ENCODE measurements at regions not wholly inside any gene's neighbourhood (a gene's known extent, or its start where the extent isn't known, plus 50 kb on each side); places are given as distances from the start of the nearest gene placed in this dataset.

DNA sequence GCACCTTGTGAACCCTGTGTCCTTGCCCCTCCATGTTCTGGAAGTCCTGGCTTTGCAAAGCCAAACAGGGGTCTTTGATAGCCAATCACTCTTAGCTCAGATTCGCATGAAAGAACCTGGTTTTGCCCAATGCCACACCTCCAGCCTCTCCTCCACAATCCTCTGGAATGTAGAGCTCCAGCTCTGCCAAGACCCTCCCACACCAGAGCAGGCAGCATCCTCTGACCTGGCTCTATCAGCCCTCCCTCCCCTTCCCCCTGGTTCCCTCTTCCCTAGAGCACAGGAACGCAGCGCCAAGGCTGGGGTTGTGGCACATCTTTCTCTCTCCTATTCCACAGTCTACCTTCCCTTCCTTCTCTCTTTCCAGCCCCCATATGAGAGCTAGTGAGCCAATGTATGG, 133.3 kb downstream of the RPLP1 start:
- TF ChIP-seq USF1 (IDR thresholded peaks at IDR 0.05) (no peak), RAD21 (IDR thresholded peaks at IDR 0.05; ENCODE audit: low read depth) (no peak), TEAD4 (IDR thresholded peaks at IDR 0.05) (peak; percentile 62)

- TF ChIP-seq YY1 (IDR thresholded peaks at IDR 0.05; ENCODE audit: low read depth): no peak
- TF ChIP-seq, protein P1, sequence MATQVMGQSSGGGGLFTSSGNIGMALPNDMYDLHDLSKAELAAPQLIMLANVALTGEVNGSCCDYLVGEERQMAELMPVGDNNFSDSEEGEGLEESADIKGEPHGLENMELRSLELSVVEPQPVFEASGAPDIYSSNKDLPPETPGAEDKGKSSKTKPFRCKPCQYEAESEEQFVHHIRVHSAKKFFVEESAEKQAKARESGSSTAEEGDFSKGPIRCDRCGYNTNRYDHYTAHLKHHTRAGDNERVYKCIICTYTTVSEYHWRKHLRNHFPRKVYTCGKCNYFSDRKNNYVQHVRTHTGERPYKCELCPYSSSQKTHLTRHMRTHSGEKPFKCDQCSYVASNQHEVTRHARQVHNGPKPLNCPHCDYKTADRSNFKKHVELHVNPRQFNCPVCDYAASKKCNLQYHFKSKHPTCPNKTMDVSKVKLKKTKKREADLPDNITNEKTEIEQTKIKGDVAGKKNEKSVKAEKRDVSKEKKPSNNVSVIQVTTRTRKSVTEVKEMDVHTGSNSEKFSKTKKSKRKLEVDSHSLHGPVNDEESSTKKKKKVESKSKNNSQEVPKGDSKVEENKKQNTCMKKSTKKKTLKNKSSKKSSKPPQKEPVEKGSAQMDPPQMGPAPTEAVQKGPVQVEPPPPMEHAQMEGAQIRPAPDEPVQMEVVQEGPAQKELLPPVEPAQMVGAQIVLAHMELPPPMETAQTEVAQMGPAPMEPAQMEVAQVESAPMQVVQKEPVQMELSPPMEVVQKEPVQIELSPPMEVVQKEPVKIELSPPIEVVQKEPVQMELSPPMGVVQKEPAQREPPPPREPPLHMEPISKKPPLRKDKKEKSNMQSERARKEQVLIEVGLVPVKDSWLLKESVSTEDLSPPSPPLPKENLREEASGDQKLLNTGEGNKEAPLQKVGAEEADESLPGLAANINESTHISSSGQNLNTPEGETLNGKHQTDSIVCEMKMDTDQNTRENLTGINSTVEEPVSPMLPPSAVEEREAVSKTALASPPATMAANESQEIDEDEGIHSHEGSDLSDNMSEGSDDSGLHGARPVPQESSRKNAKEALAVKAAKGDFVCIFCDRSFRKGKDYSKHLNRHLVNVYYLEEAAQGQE (IDR thresholded peaks at IDR 0.05; ENCODE audit: low read depth): no peak
- no peak for TF ChIP-seq EP300 (IDR thresholded peaks at IDR 0.05; ENCODE audit: borderline replicate concordance)
- TF ChIP-seq EGR1 (IDR thresholded peaks at IDR 0.05): no peak
- TF ChIP-seq TEAD4 (IDR thresholded peaks at IDR 0.05): no peak
- no peak for TF ChIP-seq CREB1 (IDR thresholded peaks at IDR 0.05; ENCODE audit: low read depth)
- TF ChIP-seq MAX (IDR thresholded peaks at IDR 0.05): no peak
- no peak for TF ChIP-seq TCF12 (IDR thresholded peaks at IDR 0.05; ENCODE audit: low read depth)
- TF ChIP-seq NFIC (IDR thresholded peaks at IDR 0.05): no peak
Observed at GRCh38 chr15:69586721-69587120, 134.1 kb downstream of the RPLP1 start.

DNA sequence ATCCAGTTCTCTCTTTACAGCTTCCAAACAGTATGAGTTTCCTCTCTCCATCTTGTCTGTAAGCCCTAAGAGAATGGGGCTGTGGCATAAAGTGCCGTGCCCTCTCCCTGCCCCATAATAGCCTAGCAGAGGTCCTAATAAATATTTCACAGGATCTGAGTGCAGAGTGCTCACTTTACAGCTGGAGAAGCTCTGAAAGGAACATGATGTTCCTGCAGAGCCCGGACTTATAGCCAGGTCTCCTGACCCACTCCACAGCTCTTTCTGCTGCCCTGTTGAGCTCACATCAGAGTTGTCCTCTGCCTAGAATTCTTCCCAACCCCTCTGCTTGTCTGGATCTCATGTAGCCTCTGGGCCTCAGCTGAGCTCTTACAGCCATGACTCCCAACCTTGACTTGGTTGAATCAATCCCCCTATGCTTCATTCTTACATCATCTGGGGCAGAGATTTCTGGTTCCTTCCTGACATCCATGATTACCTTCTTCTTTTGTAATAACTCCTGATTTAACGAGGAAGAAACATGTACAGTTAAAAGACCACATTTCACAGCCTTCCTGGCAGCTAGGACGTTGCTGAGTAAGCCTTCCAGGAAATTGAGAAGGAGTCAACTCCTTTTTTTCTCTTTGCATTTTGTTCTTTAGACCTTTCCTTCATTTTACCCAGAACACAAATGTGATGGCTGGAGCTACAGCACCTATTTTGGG, 135.3 kb downstream of the RPLP1 start:
- TF ChIP-seq YY1 (IDR thresholded peaks at IDR 0.05; ENCODE audit: low read depth): no peak
- TF ChIP-seq CEBPB (IDR thresholded peaks at IDR 0.05): no peak
- TF ChIP-seq, protein P1 (IDR thresholded peaks at IDR 0.05; ENCODE audit: low read depth): no peak
- TF ChIP-seq MAX (IDR thresholded peaks at IDR 0.05): no peak
- no peak for TF ChIP-seq RAD21 (IDR thresholded peaks at IDR 0.05; ENCODE audit: low read depth)
- no peak for TF ChIP-seq TCF12 (IDR thresholded peaks at IDR 0.05; ENCODE audit: low read depth)
- no peak for TF ChIP-seq EGR1 (IDR thresholded peaks at IDR 0.05)
- no peak for TF ChIP-seq FOXM1 (IDR thresholded peaks at IDR 0.05; ENCODE audit: borderline replicate concordance, low read depth)

DNA sequence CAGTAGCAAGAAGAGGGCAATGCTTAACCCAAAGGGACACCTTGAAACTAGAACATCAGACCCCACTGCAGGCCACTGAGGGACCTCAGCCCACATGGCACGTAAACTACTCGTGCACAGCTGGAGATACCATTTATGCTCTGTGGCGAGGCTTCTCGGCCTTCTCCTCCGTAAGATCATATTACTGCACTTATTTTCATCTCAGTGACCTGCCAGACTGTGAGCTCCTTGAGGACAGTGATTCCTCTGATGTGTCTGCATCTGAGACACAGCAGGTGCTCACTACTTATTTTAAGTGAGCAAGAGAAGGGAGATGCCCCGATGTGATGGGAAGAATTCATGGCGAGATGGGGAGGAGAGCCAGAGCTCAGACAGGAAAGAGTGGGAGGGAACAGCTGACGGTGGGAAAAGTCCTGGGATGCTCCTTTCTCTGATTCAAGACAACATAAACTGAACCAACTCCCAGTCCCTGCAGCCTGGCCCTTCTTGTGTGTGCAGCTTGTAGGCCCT, 137.6 kb downstream of the RPLP1 start:
- TF ChIP-seq CREB1 (IDR thresholded peaks at IDR 0.05; ENCODE audit: low read depth) (no peak), TCF12 (IDR thresholded peaks at IDR 0.05; ENCODE audit: low read depth) (no peak), FOXM1 (IDR thresholded peaks at IDR 0.05; ENCODE audit: borderline replicate concordance, low read depth) (no peak), TAF1 (IDR thresholded peaks at IDR 0.05; ENCODE audit: low read depth) (no peak), EGR1 (IDR thresholded peaks at IDR 0.05) (no peak), ZBTB7A (IDR thresholded peaks at IDR 0.05; ENCODE audit: low read depth) (no peak), EP300 (IDR thresholded peaks at IDR 0.05; ENCODE audit: borderline replicate concordance) (no peak), TEAD4 (IDR thresholded peaks at IDR 0.05) (no peak), CEBPB (IDR thresholded peaks at IDR 0.05) (no peak), YY1 (IDR thresholded peaks at IDR 0.05; ENCODE audit: low read depth) (no peak), MAX (IDR thresholded peaks at IDR 0.05) (no peak), RAD21 (IDR thresholded peaks at IDR 0.05; ENCODE audit: low read depth) (no peak)

DNA sequence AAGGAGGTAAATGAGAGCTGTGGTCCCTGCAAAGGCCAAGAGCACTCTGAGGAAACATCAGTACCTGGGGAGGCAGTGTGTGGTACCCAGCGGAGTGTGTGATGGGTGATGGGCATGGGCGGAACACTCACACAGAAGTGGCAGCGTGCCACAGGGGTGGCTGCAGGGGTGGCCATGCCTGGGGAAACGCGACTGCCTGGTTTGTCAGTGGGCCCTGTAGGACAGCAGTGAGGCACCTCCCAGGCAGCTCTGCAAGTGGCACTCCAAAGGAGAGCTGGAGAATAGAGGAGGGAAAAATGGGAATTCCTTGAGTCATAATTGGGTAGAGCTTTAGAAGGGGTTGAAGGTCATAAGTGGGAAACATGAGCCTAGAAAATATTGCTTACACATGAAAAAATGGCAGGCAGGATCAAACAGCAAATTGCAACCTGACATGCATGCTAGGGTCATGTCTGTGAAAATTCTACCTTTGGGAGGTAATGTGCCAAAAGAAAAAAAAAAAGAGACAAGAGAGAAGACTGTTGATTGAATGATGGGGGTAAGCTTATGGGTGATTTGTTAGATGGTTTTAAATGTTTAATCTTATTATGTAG, 138.4 kb downstream of the RPLP1 start:
- TF ChIP-seq TEAD4 (IDR thresholded peaks at IDR 0.05): no peak
- no peak for TF ChIP-seq ZBTB7A (IDR thresholded peaks at IDR 0.05; ENCODE audit: low read depth)
- TF ChIP-seq, protein P1 (IDR thresholded peaks at IDR 0.05; ENCODE audit: low read depth): no peak
- TF ChIP-seq CREB1 (IDR thresholded peaks at IDR 0.05; ENCODE audit: low read depth): no peak
- TF ChIP-seq FOXM1 (IDR thresholded peaks at IDR 0.05; ENCODE audit: borderline replicate concordance, low read depth): no peak
- no peak for TF ChIP-seq MAX (IDR thresholded peaks at IDR 0.05)
- no peak for TF ChIP-seq NFIC (IDR thresholded peaks at IDR 0.05)
- TF ChIP-seq TCF12 (IDR thresholded peaks at IDR 0.05; ENCODE audit: low read depth): no peak
- TF ChIP-seq USF1 (IDR thresholded peaks at IDR 0.05): no peak
- no peak for TF ChIP-seq YY1 (IDR thresholded peaks at IDR 0.05; ENCODE audit: low read depth)
- no peak for TF ChIP-seq RAD21 (IDR thresholded peaks at IDR 0.05; ENCODE audit: low read depth)
- TF ChIP-seq EP300 (IDR thresholded peaks at IDR 0.05; ENCODE audit: borderline replicate concordance): no peak
- no peak for TF ChIP-seq TAF1 (IDR thresholded peaks at IDR 0.05; ENCODE audit: low read depth)
- TF ChIP-seq EGR1 (IDR thresholded peaks at IDR 0.05): no peak
- TF ChIP-seq CEBPB (IDR thresholded peaks at IDR 0.05): no peak

Data from Ishikawa (cell line).